ENCODE measurements at regions not wholly inside any gene's neighbourhood (a gene's known extent, or its start where the extent isn't known, plus 50 kb on each side); places are given as distances from the start of the nearest gene placed in this dataset.

DNA sequence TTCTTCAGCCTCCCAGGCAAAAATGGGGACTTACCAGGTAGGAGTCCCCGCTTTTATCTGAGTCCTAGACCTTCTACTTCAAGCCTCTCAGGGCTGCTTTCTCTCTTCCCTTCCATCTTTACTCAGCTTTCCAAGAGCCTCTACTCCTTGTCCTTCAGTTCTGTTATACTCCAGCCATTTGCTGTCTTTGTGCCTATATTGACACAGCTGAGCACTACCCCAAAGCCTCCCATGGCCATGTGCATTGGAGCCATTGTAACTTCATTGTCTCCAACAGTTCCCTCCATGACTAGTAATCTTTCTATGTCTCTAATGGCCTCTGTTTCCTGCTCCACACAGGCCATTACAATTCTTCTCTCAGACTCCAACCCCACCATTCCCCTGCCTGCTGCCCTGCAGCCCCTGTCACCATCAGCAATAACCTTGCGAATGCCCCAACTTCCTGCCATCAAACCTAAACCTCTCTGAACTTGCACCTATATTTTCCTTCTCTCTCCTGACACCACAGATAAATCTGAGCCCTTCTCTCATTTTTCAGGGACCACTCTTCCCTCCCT lies 77.9 kb upstream of the ADPGK start:
- no peaks in the 10 kb centered on the region for H3K9me3 ChIP-seq
- no peak overlapping the region for H3K27ac ChIP-seq
- H3K27me3 ChIP-seq: no peaks in the 10 kb centered on the region
- H3K4me3 ChIP-seq: no peak overlapping the region
- no peaks in the 10 kb centered on the region for H3K4me1 ChIP-seq
- H3K36me3 ChIP-seq: no peaks in the 10 kb centered on the region
- intact Hi-C loops (cut with DNase I): no loop called here
- TF ChIP-seq, protein P1, sequence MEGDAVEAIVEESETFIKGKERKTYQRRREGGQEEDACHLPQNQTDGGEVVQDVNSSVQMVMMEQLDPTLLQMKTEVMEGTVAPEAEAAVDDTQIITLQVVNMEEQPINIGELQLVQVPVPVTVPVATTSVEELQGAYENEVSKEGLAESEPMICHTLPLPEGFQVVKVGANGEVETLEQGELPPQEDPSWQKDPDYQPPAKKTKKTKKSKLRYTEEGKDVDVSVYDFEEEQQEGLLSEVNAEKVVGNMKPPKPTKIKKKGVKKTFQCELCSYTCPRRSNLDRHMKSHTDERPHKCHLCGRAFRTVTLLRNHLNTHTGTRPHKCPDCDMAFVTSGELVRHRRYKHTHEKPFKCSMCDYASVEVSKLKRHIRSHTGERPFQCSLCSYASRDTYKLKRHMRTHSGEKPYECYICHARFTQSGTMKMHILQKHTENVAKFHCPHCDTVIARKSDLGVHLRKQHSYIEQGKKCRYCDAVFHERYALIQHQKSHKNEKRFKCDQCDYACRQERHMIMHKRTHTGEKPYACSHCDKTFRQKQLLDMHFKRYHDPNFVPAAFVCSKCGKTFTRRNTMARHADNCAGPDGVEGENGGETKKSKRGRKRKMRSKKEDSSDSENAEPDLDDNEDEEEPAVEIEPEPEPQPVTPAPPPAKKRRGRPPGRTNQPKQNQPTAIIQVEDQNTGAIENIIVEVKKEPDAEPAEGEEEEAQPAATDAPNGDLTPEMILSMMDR (IDR thresholded peaks at IDR 0.05): no peak
- TF ChIP-seq POLR2AphosphoS5 (IDR thresholded peaks at IDR 0.05; ENCODE audit: insufficient read depth in 1 of 2, low read depth in 1 of 2) (no peak), POLR2A (IDR thresholded peaks at IDR 0.05) (no peak)
- peak; percentile 44 to 89 for DNase-seq (ENCODE audit: extremely low spot score in 2 of 2)

DNA sequence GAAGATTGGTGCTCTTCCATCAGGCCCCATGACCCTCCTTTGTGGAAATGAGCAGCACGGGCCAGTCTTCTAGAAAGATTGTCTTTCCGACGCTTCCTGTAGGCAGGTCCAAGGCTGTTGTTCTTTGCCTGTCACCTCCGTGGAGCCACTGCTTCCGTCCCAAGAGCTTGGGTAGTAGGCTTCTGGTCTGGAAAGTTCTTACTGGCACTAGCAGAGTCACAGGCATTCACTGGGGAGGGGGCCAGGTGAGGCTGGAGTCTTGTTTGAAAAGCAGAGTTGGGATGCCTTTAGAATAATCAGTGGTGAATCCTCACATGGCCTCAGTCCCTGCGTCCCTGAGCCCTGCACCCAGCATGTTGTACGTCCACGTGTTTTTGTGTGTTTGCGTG lies 76.2 kb upstream of the ADPGK start:
- H3K9me3 ChIP-seq: no peaks in the 10 kb centered on the region
- H3K36me3 ChIP-seq: no peaks in the 10 kb centered on the region
- DNase-seq (ENCODE audit: extremely low spot score in 2 of 2): peak; percentile 52 to 88
- H3K4me3 ChIP-seq: no peak overlapping the region
- H3K27me3 ChIP-seq: no peaks in the 10 kb centered on the region
- TF ChIP-seq, protein P1 (IDR thresholded peaks at IDR 0.05): no peak
- TF ChIP-seq POLR2AphosphoS5 (IDR thresholded peaks at IDR 0.05; ENCODE audit: insufficient read depth in 1 of 2, low read depth in 1 of 2): no peak
- TF ChIP-seq POLR2A (IDR thresholded peaks at IDR 0.05): no peak
- H3K4me1 ChIP-seq: no peaks in the 10 kb centered on the region
- intact Hi-C loops (cut with DNase I): no loop called here
- H3K27ac ChIP-seq: no peak overlapping the region

DNA sequence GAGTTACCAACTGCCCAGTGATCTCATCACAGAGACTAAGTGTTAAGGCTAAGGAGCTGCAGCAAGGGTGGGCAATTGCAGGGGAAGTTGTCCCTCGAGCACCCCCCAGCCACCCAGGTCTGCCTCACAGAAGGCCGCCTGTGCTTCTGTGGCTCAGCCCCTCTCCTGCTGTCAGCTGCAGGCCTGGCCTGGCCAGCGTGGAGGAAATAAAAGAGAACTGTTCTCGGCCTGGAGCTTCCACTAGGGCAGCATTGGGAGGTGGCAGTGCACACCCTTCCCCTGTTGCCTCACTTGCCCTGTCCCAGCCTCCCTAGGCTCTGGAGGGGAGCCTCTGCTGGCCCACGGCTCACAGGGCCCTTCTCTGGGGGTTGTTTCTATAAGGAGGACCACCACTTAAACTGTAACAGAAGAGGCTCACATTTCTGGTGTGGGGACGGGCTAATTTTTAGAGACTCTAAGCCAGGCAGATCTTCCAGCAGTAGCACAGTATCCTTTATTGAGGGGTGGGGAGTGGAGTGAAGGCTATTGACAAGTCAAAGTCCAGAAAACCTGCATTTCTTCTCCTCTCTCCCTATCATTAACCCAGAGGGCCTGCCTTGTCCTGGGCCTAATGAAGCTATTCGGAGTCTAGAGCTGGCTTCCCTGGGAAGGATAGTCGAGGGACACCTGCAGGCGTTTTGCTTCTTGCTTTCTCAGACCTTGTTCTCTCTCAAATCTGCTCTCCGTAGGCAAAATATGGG lies 75.6 kb upstream of the ADPGK start:
- TF ChIP-seq POLR2A (IDR thresholded peaks at IDR 0.05) (no peak), POLR2AphosphoS5 (IDR thresholded peaks at IDR 0.05; ENCODE audit: insufficient read depth in 1 of 2, low read depth in 1 of 2) (no peak)
- TF ChIP-seq, protein P1 (IDR thresholded peaks at IDR 0.05): no peak
- Histone ChIP-seq H3K9me3 (no peaks in the 10 kb centered on the region), H3K4me3 (no peak overlapping the region), H3K27me3 (no peaks in the 10 kb centered on the region), H3K4me1 (no peaks in the 10 kb centered on the region), H3K27ac (no peak overlapping the region), H3K36me3 (no peaks in the 10 kb centered on the region)
- DNase-seq (ENCODE audit: extremely low spot score in 2 of 2): peak in 1 of 2 donors; percentile 91
- intact Hi-C loops (cut with DNase I): no loop called here

DNA sequence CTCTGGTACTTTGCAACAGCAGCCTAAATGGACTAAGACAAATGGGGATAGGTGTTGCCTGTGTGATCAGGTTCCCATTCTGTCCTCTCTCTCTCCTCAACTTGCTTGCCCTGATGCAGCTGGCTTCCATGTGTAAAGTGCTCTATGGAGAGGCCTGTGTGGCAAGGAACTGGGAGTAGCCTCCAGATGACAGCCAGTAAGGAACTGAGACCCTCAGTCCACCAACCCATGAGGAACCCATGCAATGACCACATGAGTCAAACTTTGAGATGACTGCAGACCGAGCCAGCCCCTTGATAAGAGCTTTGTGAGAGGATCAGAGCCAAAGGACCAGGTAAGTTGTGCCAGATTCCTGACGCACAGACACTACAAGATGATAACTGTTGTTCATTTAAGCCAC lies 74.6 kb upstream of the ADPGK start:
- H3K9me3 ChIP-seq: no peaks in the 10 kb centered on the region
- H3K27ac ChIP-seq: no peak overlapping the region
- TF ChIP-seq POLR2AphosphoS5 (IDR thresholded peaks at IDR 0.05; ENCODE audit: insufficient read depth in 1 of 2, low read depth in 1 of 2): no peak
- no peak for TF ChIP-seq POLR2A (IDR thresholded peaks at IDR 0.05)
- TF ChIP-seq, protein P1 (IDR thresholded peaks at IDR 0.05): no peak
- intact Hi-C loops (cut with DNase I): no loop called here
- no peaks in the 10 kb centered on the region for H3K27me3 ChIP-seq
- H3K36me3 ChIP-seq: no peaks in the 10 kb centered on the region
- DNase-seq (ENCODE audit: extremely low spot score in 2 of 2): peak; percentile 60 to 82
- no peaks in the 10 kb centered on the region for H3K4me1 ChIP-seq
- H3K4me3 ChIP-seq: no peak overlapping the region
